DND-41 (cell line): ENCODE measurements at regions not wholly inside any gene's neighbourhood (a gene's known extent, or its start where the extent isn't known, plus 50 kb on each side); places are given as distances from the start of the nearest gene placed in this dataset.

Source experiments
- ATAC-seq: fragments of 200-7000 bp; cut with Tn5 transposase; 3 replicates; pipeline ENCODE4 v1.9.1; 2021; ENCODE audit warnings: low read depth; ENCODE audit not compliant: insufficient read depth
- DNase-seq: peaks from one replicate; pipeline ENCODE4 v3.0.0-alpha.2; 2020
- H2AFZ ChIP-seq: 2 replicates; pipeline ENCODE4 v1.6.0; 2012; ENCODE audit warnings: low read depth, low read length
- H3K27ac ChIP-seq: 2 replicates; pipeline ENCODE4 v1.5.1; 2012; ENCODE audit warnings: low read length, inconsistent platforms
- H3K27me3 ChIP-seq: fragments of 200-600 bp; sonication (generic); 2 replicates; pipeline ENCODE4 v1.6.0; 2012; ENCODE audit warnings: low read length, mild to moderate bottlenecking, inconsistent platforms; ENCODE audit not compliant: insufficient read depth, poor library complexity
- H3K36me3 ChIP-seq: 2 replicates; pipeline ENCODE4 v1.5.1; 2012; ENCODE audit warnings: low read length, inconsistent platforms; ENCODE audit not compliant: insufficient read depth
- H3K4me1 ChIP-seq: 2 replicates; pipeline ENCODE4 v1.5.1; 2012; ENCODE audit warnings: mild to moderate bottlenecking, low read length; ENCODE audit not compliant: insufficient read depth
- H3K4me2 ChIP-seq: 2 replicates; pipeline ENCODE4 v1.6.0; 2012; ENCODE audit warnings: mild to moderate bottlenecking, moderate library complexity, low read length, inconsistent platforms; ENCODE audit not compliant: insufficient read depth
- H3K4me3 ChIP-seq, 2 experiments: fragments of 200-600 bp in 1 of 2; shearing (Covaris generic) in 1 of 2; 2 replicates each; pipeline ENCODE4 v1.5.1; 2012 to 2016; ENCODE audit warnings: inconsistent platforms in 2 of 2, low read length in 2 of 2, mild to moderate bottlenecking in 2 of 2, low read depth in 1 of 2, moderate library complexity in 1 of 2
- H3K79me2 ChIP-seq: 2 replicates; pipeline ENCODE4 v1.6.0; 2012; ENCODE audit warnings: low read length, inconsistent platforms; ENCODE audit not compliant: insufficient read depth
- H3K9ac ChIP-seq: 2 replicates; pipeline ENCODE4 v1.6.0; 2012; ENCODE audit warnings: low read depth, mild to moderate bottlenecking, inconsistent platforms, low read length, moderate library complexity
- H3K9me3 ChIP-seq: 2 replicates; pipeline ENCODE4 v1.5.1; 2012; ENCODE audit warnings: low read length, moderate library complexity, mild to moderate bottlenecking, inconsistent platforms; ENCODE audit not compliant: insufficient read depth, severe bottlenecking
- H4K20me1 ChIP-seq: 2 replicates; pipeline ENCODE4 v1.6.0; 2012; ENCODE audit warnings: low read length; ENCODE audit not compliant: insufficient read depth
- EZH2 ChIP-seq: IDR thresholded peaks from 3 replicates; pipeline ENCODE4 v1.6.1; 2012; ENCODE audit warnings: borderline replicate concordance, low read depth, mild to moderate bottlenecking, moderate library complexity, low read length, inconsistent platforms; ENCODE audit not compliant: severe bottlenecking
- TF ChIP-seq, protein P1 (sequence below): IDR thresholded peaks from 2 replicates; pipeline ENCODE4 v1.5.1; 2012; ENCODE audit warnings: borderline replicate concordance, low read length, moderate library complexity, mild to moderate bottlenecking; ENCODE audit not compliant: poor library complexity, severe bottlenecking; ENCODE audit errors: extremely low read depth

DNA sequence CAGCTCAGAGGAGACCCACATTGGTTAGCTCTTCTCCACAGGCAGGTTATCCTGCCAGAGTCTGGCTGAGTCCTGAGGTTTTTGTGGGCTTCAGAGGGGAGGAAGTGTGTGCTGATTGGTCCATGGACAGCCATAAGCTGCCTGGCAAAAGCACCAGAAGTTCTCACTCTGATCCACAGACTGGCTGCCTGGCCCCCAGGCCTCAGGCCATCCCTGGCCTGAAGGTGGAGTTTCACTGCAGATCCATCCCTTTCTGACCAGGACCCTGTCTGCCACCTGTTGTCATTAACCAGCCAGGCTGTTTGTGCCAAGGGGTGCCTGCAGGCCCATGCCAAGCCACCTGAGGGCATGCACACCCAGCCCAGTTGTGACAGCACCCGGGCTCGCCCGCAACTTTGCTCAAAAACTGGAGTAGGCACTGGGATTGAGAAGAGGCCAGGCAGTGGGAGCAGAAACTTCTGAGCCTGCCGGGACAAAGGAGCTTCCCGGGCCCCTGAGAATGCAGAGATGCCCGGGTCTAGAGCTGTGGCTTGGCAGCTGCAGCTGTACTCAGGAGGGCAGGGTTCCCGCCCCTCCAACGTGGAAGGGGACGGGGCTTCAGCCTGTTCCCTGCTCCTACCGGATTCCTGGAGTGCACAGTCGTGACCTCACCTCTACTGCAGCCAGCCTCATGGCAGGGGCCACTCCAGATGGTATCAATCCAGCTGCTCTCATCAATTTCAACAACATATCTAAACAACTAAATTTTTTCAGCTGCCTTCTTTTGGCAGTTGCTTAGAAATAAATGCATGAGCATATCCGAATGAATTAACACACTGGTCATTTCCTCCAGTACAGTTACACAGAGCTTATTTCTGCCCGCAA is 1277.3 kb downstream of the SLC16A7 start:
- no peak overlapping the region for H3K9ac ChIP-seq
- H2AFZ ChIP-seq = peak overlapping the region; percentile 47; the same call in 1 of the 2 replicates
- peak; percentile 79 for ATAC-seq
- no peaks in the 10 kb centered on the region for H3K9me3 ChIP-seq
- no peaks in the 10 kb centered on the region for H3K36me3 ChIP-seq
- no peak overlapping the region for H3K4me3 ChIP-seq
- DNase-seq = peak; percentile 17
- TF ChIP-seq EZH2 = no peak
- TF ChIP-seq, protein P1, sequence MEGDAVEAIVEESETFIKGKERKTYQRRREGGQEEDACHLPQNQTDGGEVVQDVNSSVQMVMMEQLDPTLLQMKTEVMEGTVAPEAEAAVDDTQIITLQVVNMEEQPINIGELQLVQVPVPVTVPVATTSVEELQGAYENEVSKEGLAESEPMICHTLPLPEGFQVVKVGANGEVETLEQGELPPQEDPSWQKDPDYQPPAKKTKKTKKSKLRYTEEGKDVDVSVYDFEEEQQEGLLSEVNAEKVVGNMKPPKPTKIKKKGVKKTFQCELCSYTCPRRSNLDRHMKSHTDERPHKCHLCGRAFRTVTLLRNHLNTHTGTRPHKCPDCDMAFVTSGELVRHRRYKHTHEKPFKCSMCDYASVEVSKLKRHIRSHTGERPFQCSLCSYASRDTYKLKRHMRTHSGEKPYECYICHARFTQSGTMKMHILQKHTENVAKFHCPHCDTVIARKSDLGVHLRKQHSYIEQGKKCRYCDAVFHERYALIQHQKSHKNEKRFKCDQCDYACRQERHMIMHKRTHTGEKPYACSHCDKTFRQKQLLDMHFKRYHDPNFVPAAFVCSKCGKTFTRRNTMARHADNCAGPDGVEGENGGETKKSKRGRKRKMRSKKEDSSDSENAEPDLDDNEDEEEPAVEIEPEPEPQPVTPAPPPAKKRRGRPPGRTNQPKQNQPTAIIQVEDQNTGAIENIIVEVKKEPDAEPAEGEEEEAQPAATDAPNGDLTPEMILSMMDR = peak; percentile 24
- H3K27ac ChIP-seq = no peak overlapping the region
- no peak overlapping the region for H3K4me2 ChIP-seq
- H3K4me1 ChIP-seq = peaks cover 10% of the 10 kb centered on the region
- H3K79me2 ChIP-seq = no peaks in the 10 kb centered on the region
- no peaks in the 10 kb centered on the region for H3K27me3 ChIP-seq
- H4K20me1 ChIP-seq = no peaks in the 10 kb centered on the region

DNA sequence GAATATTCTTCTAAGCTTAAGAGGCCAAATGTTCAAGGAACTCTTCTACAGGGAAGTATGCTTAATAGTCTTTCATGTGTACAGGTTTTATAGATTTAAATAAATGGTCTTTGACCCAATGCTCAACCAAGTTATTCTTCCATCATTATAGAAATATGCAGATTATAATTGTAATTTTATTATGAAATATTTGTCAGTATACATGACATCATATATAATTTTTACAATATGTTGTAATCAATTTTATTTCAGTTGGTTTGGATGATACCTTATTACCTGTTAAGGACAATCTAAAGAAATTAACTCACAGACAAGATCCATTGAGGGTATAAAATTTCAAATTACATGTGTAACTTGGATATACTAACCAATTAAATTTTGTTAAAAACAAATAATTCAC is 1278.3 kb downstream of the SLC16A7 start:
- DNase-seq (no peak), ATAC-seq (no peak)
- Histone ChIP-seq H2AFZ (no peak overlapping the region), H3K9me3 (no peaks in the 10 kb centered on the region), H3K36me3 (no peaks in the 10 kb centered on the region), H3K79me2 (no peaks in the 10 kb centered on the region), H3K4me3 (no peak overlapping the region), H3K27me3 (no peaks in the 10 kb centered on the region), H3K4me2 (no peak overlapping the region), H4K20me1 (no peaks in the 10 kb centered on the region), H3K9ac (no peak overlapping the region), H3K27ac (no peak overlapping the region), H3K4me1 (peaks cover 10% of the 10 kb centered on the region)
- no peak for TF ChIP-seq EZH2

DNA sequence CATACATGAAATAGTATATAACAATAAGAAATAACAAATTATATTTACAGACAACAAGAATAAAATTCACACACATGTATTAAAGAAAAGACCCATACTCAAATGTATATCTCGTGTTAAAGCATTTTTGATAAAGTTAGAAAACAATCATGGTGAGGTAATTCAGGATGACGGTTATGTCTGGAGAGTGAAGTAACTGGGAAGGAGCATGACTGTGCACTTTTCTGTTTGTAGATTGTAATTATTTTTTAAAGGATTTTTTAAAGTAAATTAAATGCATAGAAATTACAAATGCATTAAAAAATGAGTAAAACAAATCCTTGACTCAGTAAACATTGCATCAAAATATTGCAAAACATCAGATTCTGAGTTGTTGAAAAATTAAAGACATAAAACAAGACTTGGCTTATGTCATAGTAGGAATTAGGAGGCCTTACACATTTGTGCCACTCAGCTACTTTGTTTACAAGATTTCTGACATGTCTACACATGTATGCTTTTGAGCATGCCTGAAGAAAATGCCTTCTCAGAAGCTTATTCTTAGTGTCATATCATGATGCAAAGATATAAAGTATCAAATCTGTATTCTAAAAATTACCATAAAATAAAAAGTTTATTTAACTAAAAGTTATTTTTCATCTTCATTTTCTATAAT is 1325.1 kb downstream of the SLC16A7 start:
- no peaks in the 10 kb centered on the region for H3K9me3 ChIP-seq
- no peaks in the 10 kb centered on the region for H3K79me2 ChIP-seq
- TF ChIP-seq, protein P1 = no peak
- no peak for TF ChIP-seq EZH2
- no peak overlapping the region for H2AFZ ChIP-seq
- ATAC-seq (no peak), DNase-seq (no peak)
- no peak overlapping the region for H3K9ac ChIP-seq
- H3K36me3 ChIP-seq = no peaks in the 10 kb centered on the region
- no peaks in the 10 kb centered on the region for H3K27me3 ChIP-seq
- H3K4me3 ChIP-seq = no peak overlapping the region
- H3K4me2 ChIP-seq = no peak overlapping the region
- no peak overlapping the region for H3K27ac ChIP-seq
- no peaks in the 10 kb centered on the region for H3K4me1 ChIP-seq
- H4K20me1 ChIP-seq = no peaks in the 10 kb centered on the region

DNA sequence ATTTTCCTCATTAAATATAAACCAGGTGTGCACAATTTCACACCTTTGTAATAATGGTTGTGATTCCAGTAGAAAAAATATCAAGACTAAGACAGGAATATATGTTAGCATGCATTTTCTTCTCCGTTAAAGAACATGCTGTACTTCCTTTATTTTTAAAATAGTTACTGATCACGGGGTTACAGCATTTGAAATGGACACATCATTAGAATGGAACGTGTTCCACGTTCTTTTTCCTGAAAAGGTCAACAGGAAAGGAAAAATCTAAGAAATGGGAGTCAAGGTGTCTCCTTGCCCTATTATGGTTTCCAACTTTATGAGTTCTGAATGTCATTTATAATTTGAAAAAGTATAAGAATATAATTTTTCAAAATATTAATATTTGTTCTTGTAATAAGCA is 1325.7 kb downstream of the SLC16A7 start:
- H2AFZ ChIP-seq = no peak overlapping the region
- no peak for TF ChIP-seq EZH2
- TF ChIP-seq, protein P1 = no peak

More for the DNA sequence above, 1325.7 kb downstream of the SLC16A7 start:
- no peaks in the 10 kb centered on the region for H3K36me3 ChIP-seq
- no peak overlapping the region for H3K27ac ChIP-seq
- DNase-seq (no peak), ATAC-seq (no peak)
- H3K27me3 ChIP-seq = no peaks in the 10 kb centered on the region
- no peak overlapping the region for H3K4me3 ChIP-seq
- no peak overlapping the region for H3K4me2 ChIP-seq
- H4K20me1 ChIP-seq = no peaks in the 10 kb centered on the region
- no peak overlapping the region for H3K9ac ChIP-seq
- no peaks in the 10 kb centered on the region for H3K79me2 ChIP-seq
- H3K9me3 ChIP-seq = no peaks in the 10 kb centered on the region
- no peaks in the 10 kb centered on the region for H3K4me1 ChIP-seq
